HPDE6-E6E7 (cell line): ENCODE measurements at regions not wholly inside any gene's neighbourhood (a gene's known extent, or its start where the extent isn't known, plus 50 kb on each side); places are given as distances from the start of the nearest gene placed in this dataset.
"Not testable (repeated sequence)": the region's sequence is repeated elsewhere in the genome, so short reads cannot be mapped to it uniquely, and the experiment has no call there.

ENCODE experiments used
- DNase-seq: peaks from one replicate; pipeline ENCODE4 v3.0.0; 2011; ENCODE audit warnings: missing footprints; ENCODE audit errors: extremely low spot score

GRCh38 chr2:219832904-219833303 is 205.5 kb downstream of the SLC4A3 start:
- DNase-seq, result no peak

- no peak for DNase-seq
These were observed 208.1 kb downstream of the SLC4A3 start for GRCh38 chr2:219835493-219835892.

DNA sequence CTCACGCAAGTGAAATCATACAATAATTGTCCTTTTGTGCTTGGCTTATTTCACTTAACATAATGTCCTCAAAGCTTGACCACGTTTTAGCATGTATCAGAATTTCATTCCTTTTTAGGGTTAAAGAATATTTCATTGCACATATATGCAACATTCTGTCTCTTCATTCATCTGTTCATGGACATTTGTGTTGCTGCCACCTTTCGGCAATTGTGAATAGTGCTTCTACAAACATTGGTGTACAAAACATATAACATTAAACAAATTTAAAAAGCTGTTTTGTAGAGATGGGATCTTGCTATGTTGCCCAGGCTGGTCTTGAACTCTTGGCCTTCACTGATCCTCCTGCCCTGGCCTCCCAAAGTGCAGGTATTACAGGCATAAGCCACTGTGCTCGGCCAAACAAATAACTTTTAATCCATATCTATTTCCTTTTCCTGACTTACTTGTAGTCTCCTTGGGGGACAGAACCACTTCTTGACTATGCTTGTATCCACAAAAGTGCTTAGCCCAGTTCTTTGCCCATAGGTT is 209.3 kb downstream of the SLC4A3 start:
- DNase-seq, result no peak

DNA sequence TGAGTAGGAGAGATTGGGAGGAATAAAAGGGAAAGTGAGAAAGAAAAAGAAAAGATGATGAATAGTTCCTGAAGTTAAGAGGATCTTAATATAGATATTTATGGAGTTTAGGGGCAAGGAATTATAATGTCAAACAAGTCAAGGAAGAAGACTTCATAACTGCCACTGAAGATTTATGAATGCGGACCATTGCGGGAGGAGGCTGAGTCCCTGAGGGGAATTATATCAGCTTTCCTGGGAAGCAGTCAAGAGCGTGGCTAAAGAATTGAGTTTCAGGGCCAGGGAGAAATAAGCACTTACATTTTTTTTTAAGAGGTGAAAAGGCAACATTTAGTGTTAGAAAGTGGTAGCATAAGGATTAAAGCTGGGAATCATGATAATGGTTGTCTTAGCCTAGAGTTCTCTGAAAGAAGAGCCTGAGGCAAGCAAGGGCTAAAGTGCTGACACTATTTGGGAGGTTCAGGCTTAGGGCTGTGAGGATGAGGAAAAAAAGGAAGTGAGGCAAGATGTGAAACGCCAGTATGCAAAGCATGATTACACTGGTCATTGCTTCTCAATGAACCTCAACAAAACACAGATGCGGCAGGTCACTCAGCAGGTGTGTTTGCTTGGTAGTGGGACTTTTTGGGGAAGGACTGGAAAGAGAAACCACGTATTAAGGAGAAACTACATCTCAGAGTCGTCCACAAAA is 217.1 kb downstream of the SLC4A3 start:
- no peak for DNase-seq

- no peak for DNase-seq
These were observed 221.5 kb downstream of the SLC4A3 start for GRCh38 chr2:219848882-219849281.

GRCh38 chr2:219851169-219851568 is 223.7 kb downstream of the SLC4A3 start:
- no peak for DNase-seq

DNA sequence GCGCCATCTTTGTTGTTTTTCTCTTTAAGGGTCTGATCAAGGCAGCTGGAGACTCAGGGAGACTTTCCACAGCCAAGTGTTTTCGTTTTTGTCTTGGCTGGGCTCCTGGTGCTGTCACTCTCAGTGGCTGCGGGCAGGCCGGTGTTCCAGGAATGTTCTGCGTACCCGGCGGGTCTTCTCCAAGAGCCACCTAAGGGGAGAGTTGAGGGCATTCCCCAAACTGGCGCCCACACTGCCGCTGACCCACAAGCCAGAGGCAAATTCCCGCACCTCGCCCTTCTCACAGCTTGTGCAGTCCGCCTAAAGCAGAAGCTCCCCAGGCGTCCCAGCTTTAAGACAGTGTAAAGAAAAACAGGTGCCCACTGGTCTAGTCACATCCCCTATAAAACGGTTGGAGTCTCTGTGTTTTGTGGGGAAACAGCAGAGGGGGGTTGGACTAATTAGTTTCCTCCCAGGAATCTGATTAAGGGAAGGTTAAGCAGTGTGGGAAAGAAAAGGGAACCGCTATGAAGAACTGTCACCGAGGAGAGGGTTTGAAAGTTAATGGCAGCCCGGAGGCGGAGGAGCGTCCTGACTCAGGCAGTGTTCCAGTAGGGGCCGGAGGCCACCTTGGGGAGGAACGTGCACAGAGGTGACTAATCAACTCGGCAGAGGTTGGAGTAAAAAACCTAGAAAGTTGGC is 224.5 kb downstream of the SLC4A3 start:
- peak; percentile 54 for DNase-seq

GRCh38 chr2:219852626-219853025 is 225.2 kb downstream of the SLC4A3 start:
- no peak for DNase-seq

DNA sequence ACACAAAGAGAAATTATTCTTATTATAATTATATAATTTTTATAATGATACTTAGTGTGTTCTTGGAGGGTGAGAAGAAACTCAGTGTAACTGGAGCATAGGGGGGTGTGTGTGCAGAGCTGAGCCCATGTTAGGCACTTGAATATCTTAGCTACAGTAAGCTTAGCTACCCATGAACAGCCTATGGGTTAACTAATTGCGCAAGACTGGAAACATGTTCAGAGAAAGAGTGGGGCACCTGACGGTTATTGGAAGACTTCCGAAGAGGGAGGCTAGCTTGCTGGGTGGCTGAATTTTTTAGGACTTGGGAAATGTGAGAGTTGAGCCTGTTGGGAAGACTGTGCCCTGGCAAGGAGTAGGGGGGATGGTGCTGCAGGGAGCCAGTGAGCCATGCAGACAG is 229.2 kb downstream of the SLC4A3 start:
- no peak for DNase-seq

DNA sequence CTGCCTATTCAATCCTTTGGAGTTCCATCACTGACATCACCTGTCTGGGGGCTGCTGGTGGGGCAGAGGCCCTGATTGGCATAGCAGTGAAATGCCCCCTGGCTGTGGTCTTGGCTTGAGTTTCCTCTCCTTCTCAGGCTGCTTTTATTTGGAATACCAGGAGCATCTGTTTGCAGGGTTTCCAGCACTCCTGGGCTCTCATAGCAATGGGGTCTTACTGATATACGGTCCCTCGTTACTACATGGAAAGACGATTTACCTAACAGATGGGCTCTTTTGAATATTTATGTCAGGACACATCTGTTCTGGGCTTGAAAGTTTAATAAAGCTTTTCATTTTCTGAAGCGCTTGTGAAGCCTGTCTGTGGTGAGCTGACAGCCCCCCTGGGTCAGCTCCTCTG is 230.3 kb downstream of the SLC4A3 start:
- DNase-seq, result no peak

- no peak for DNase-seq
These were observed 233.9 kb downstream of the SLC4A3 start for GRCh38 chr2:219861307-219861706.

- no peak for DNase-seq
These were observed 236.7 kb downstream of the SLC4A3 start for GRCh38 chr2:219864154-219864553.

DNA sequence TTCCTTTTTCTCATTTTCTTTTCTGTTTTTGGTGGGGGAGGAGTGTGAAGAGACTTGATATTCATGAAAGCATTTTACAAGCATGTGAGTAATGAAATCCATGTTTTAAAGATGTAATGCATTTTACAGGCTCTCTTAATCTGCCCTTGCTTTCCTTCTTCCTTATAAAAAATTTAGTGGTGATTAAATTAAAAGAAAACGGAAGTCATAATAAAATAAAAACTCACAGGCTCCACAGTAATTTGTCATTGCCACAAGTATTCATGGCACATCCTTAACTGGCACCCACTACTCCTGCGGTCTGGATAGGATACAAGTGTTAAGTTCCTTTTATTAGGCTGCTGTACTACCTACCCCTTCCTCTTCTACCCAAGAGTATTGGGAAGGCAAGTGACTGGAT is 241.2 kb downstream of the SLC4A3 start:
- DNase-seq, result no peak

DNA sequence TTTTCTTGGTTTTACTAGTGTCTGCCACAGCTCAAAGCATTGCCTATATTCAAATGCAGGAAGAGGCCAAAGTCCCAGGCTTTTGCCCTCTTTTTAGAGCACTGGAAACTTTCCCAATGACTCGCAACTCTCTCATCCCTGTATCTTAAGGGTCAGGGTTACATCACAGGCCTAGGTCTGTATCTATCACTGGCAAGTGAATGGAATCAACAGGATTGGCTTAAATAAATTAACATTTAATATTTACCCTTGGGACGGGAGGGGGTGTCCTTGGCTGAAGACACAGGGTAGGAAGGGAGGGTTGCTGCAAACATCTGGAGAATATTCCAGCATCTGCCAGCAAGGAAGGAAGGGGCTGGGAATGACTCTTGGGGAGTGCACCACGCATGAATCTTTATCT is 242.6 kb downstream of the SLC4A3 start:
- no peak for DNase-seq

DNA sequence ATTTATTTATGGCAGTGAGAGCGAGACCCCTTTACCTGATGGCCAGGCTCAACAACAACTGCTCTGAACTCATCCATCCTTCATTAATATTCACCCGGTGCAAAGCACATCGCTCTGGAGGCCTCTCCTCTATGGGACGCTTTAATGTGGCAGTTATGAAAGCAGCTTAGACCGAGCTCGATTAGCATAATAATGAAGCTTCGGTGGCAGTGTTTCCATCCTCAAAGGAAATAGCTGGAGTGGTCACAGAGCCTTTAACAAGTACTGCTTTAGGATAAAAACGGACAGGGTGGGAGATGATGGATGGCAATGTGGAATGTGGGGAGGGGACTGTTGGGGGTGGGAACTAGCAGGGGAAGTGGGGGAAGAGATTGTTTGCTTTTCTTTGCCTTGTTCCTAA is 243.9 kb downstream of the SLC4A3 start:
- DNase-seq, result no peak

GRCh38 chr2:219875036-219875435 is 247.6 kb downstream of the SLC4A3 start:
- no peak for DNase-seq

DNA sequence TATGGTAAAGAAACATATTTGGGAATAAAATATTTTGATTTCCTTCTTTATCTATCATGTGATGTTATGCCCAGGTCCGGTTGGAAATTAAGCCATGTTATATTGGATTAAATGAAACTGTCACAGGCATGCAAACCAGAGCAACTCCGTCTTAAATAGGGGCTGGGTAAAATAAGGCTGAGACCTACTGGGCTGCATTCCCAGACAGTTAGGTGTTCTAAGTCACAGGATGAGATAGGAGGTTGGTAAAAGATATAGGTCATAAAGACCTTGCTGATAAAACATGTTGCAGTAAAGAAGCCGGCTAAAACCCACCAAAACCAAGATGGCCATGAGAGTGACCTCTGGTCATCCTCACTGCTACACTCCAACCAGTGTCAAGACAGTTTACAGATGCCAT is 248.6 kb downstream of the SLC4A3 start:
- DNase-seq, result not testable (repeated sequence)

DNA sequence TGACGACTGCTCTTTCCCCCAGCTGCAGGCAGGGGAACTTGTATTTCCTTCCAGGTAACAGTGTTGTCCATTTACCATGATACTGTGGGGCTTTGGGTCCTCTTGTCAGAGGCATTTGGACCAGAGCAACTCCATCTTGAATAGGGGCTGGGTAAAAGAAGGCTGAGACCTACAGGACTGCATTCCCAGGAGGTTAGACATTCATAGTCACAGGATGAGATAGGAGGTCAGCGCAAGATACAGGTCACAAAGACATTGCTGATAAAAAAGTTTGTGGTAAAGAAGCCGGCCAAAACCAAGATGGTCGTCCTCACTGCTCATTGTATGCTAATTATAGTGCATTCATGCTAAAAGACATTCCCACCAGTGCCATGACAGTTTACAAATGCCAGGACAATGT is 249.5 kb downstream of the SLC4A3 start:
- DNase-seq, result no peak

- DNase-seq, result no peak
These were observed 250.3 kb downstream of the SLC4A3 start for GRCh38 chr2:219877728-219878127.

DNA sequence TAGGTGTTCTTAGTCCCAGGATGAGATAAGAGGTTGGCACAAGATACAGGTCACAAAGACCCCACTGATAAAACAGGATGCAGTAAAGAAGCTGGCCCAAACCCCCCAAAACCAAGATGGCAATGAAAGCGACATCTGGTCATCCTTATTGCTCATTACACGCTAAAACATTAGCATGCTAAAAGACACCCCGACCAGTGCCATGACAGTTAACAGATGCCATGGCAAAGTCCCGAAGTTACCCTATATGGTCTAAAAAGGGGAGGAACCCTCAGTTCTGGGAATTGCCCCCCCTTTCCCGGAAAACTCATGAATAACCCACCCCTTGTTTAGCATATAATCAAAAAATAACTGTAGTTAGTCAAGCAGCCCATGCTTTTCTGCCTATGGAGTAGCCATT is 251.1 kb downstream of the SLC4A3 start:
- DNase-seq, result no peak

DNA sequence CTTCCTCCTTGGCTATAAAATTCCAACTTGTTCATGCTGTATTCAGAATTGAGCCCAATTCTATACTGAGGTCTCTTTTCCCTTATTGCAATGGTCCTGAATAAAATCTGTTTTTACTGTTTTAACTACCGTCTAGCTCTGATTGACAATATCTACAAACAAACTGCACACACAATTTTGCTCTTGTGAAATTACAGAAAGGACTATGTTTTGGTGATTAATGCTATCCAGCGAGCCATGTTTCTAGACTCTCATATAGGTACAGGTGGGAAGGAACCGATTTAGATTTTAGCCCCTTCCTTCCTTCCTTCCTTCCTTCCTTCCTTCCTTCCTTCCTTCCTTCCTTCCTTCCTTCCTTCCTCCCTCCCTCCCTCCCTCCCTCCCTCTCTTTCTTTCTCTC is 254.4 kb downstream of the SLC4A3 start:
- no peak for DNase-seq

DNA sequence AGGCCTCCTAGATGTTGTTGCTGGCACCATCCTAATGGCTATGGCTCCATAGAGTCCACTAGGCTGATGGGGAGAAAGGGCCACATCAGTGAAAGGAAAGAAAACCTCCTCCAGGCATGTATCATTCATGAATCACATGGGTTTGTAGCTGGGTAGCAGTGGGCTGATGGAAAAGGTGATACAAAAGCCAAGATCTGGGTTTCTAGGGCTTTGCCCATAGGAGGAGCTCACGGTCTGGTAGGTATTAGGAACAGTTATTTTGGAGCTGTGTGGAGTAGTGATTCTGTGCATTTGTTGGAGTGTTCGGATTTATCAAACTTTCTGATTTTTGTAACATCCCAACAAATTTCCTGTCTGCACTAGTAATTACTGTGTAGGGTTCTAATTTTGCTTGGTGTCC is 259.2 kb downstream of the SLC4A3 start:
- no peak for DNase-seq

GRCh38 chr2:219887870-219888269 is 260.4 kb downstream of the SLC4A3 start:
- DNase-seq, result no peak
